OCI-LY7 (cell line): ENCODE measurements at regions not wholly inside any gene's neighbourhood (a gene's known extent, or its start where the extent isn't known, plus 50 kb on each side); places are given as distances from the start of the nearest gene placed in this dataset.
"Not testable (repeated sequence)": the region's sequence is repeated elsewhere in the genome, so short reads cannot be mapped to it uniquely, and the experiment has no call there.

Experiments
- BruUV-seq: library from RNA; stranded (reverse); fragments of 400-500 nt; replicated peaks from 2 replicates; lab custom pipeline; 2021; lab: Mats Ljungman, UMichigan
- CTCF ChIA-PET: fragments of 300-600 bp; sonication (Branson Sonifier 250); formaldehyde crosslinking; loops from one replicate; lab custom pipeline; 2022; ENCODE audit warnings: antibody characterized with exemption; ENCODE audit not compliant: unreplicated experiment; lab: Charles Lee
- POLR2A ChIA-PET: fragments of 300-600 bp; sonication (Branson Sonifier 250); formaldehyde crosslinking; loops from one replicate; lab custom pipeline; 2022; ENCODE audit warnings: antibody characterized with exemption; lab: Charles Lee
- DNase-seq: peaks from one replicate; pipeline ENCODE4 v3.0.0-alpha.2; 2015; ENCODE audit warnings: low spot score
- H2AFZ ChIP-seq: fragments of 200-600 bp; sonication (generic), shearing (Covaris generic); 2 replicates; pipeline ENCODE4 v1.6.1; 2014; ENCODE audit warnings: mild to moderate bottlenecking, antibody characterized with exemption, low read length, moderate library complexity
- H3K27ac ChIP-seq: fragments of 200-600 bp; sonication (generic); 2 replicates; pipeline ENCODE4 v1.5.1; 2014; ENCODE audit warnings: mixed run types, low read depth, mild to moderate bottlenecking, moderate library complexity, low read length, inconsistent platforms; ENCODE audit not compliant: poor library complexity, severe bottlenecking
- H3K36me3 ChIP-seq: fragments of 200-600 bp; sonication (generic); 2 replicates; pipeline ENCODE4 v1.6.1; 2014; ENCODE audit warnings: mild to moderate bottlenecking, antibody characterized with exemption, low read length, moderate library complexity, mixed read lengths; ENCODE audit not compliant: insufficient read depth
- H3K4me1 ChIP-seq: fragments of 200-600 bp; sonication (generic); 2 replicates; pipeline ENCODE4 v1.5.1; 2014; ENCODE audit warnings: mild to moderate bottlenecking, low read length; ENCODE audit not compliant: insufficient read depth, poor library complexity, severe bottlenecking
- H3K4me2 ChIP-seq: fragments of 200-600 bp; sonication (generic); 2 replicates; pipeline ENCODE4 v1.6.1; 2014; ENCODE audit warnings: mild to moderate bottlenecking, low read length
- H3K4me3 ChIP-seq: fragments of 200-600 bp; sonication (generic); 2 replicates; pipeline ENCODE4 v1.5.1; 2014; ENCODE audit warnings: mild to moderate bottlenecking, low read depth, low read length; ENCODE audit not compliant: poor library complexity, severe bottlenecking
- H3K79me2 ChIP-seq: fragments of 200-600 bp; sonication (generic); 2 replicates; pipeline ENCODE4 v1.6.1; 2016; ENCODE audit warnings: low read depth, mild to moderate bottlenecking, low read length, moderate library complexity, mixed read lengths; ENCODE audit not compliant: insufficient read depth
- H3K9me2 ChIP-seq: fragments of 200-600 bp; sonication (generic); 2 replicates; pipeline ENCODE4 v1.6.1; 2016; ENCODE audit warnings: mild to moderate bottlenecking, low read length, mixed read lengths; ENCODE audit not compliant: insufficient read depth
- H3K9me3 ChIP-seq: fragments of 200-600 bp; sonication (generic); 2 replicates; pipeline ENCODE4 v1.6.1; 2014; ENCODE audit warnings: mild to moderate bottlenecking, mixed run types, low read length, mixed read lengths
- H4K20me1 ChIP-seq: fragments of 200-600 bp; sonication (generic); 2 replicates; pipeline ENCODE4 v1.6.1; 2014; ENCODE audit warnings: mild to moderate bottlenecking, antibody characterized with exemption, low read length, moderate library complexity, mixed read lengths; ENCODE audit not compliant: insufficient read depth
- CTCF ChIP-seq: fragments of 200-600 bp; sonication (generic); conservative IDR thresholded peaks from 2 replicates; pipeline ENCODE4 v1.5.1; 2014; ENCODE audit warnings: mild to moderate bottlenecking, antibody characterized with exemption, low read length, moderate library complexity, mixed read lengths
- EZH2phosphoT487 ChIP-seq: fragments of 200-600 bp; sonication (generic); IDR thresholded peaks from 2 replicates; pipeline ENCODE4 v1.6.1; 2018; ENCODE audit warnings: low read depth, borderline replicate concordance, mild to moderate bottlenecking, mixed run types, antibody characterized with exemption, low read length, moderate library complexity, mixed read lengths
- intact Hi-C: fragments of 100-400 bp; cut with micrococcal nuclease; formaldehyde crosslinking; loops from one replicate; pipeline ENCODE4 v1.10.0; 2022; ENCODE audit not compliant: unreplicated experiment

GRCh38 chrX:117610049-117610448 lies 506.6 kb downstream of the KLHL13 start:
- ChIA-PET CTCF (no interaction called here), POLR2A (interaction anchor here (0.6 kb wide), 1 partner anchor 921 kb away, joined by 4 read pairs; no protein-coding TSS in a partner anchor)
- H3K4me1 ChIP-seq, result no peaks in the 10 kb centered on the region
- H4K20me1 ChIP-seq, result no peaks in the 10 kb centered on the region
- TF ChIP-seq EZH2phosphoT487 (no peak), CTCF (no peak)
- no peaks in the 10 kb centered on the region for H3K36me3 ChIP-seq
- intact Hi-C loops, result no loop called here
- no TSS peak for BruUV-seq
- no peak overlapping the region for H3K4me2 ChIP-seq
- H3K4me3 ChIP-seq, result no peak overlapping the region
- no peak for DNase-seq
- H3K9me3 ChIP-seq, result no peaks in the 10 kb centered on the region
- no peak overlapping the region for H3K27ac ChIP-seq
- H3K79me2 ChIP-seq, result no peaks in the 10 kb centered on the region
- H3K9me2 ChIP-seq, result no peaks in the 10 kb centered on the region
- no peak overlapping the region for H2AFZ ChIP-seq

GRCh38 chrX:117607561-117607960 lies 509.0 kb downstream of the KLHL13 start:
- no peak overlapping the region for H3K4me2 ChIP-seq
- H3K9me3 ChIP-seq, result no peaks in the 10 kb centered on the region
- ChIA-PET CTCF (no interaction called here), POLR2A (no interaction called here)
- H3K4me1 ChIP-seq, result no peaks in the 10 kb centered on the region
- H3K36me3 ChIP-seq, result no peaks in the 10 kb centered on the region
- no peaks in the 10 kb centered on the region for H3K79me2 ChIP-seq
- H3K27ac ChIP-seq, result no peak overlapping the region
- no peak overlapping the region for H3K4me3 ChIP-seq
- BruUV-seq, result no TSS peak
- H4K20me1 ChIP-seq, result no peaks in the 10 kb centered on the region
- intact Hi-C loops, result no loop called here
- DNase-seq, result no peak
- TF ChIP-seq CTCF (no peak), EZH2phosphoT487 (no peak)
- no peak overlapping the region for H2AFZ ChIP-seq
- H3K9me2 ChIP-seq, result no peaks in the 10 kb centered on the region

GRCh38 chrX:117606101-117606500 lies 510.5 kb downstream of the KLHL13 start:
- DNase-seq, H3K4me2 ChIP-seq, H2AFZ ChIP-seq, CTCF ChIA-PET, POLR2A ChIA-PET, H3K9me3 ChIP-seq, BruUV-seq, H3K4me1 ChIP-seq, H3K79me2 ChIP-seq, H3K4me3 ChIP-seq, H4K20me1 ChIP-seq, H3K9me2 ChIP-seq, H3K27ac ChIP-seq, H3K36me3 ChIP-seq, intact Hi-C loops: not testable (repeated sequence)
